GM12872 (cell line): ENCODE measurements at regions not wholly inside any gene's neighbourhood (a gene's known extent, or its start where the extent isn't known, plus 50 kb on each side); places are given as distances from the start of the nearest gene placed in this dataset.

Experiments
- TF ChIP-seq, protein P1 (sequence below): IDR thresholded peaks from 3 replicates; pipeline ENCODE4 v1.5.1; 2011; ENCODE audit warnings: low read depth, mild to moderate bottlenecking, low read length, moderate library complexity; ENCODE audit not compliant: insufficient read depth

DNA sequence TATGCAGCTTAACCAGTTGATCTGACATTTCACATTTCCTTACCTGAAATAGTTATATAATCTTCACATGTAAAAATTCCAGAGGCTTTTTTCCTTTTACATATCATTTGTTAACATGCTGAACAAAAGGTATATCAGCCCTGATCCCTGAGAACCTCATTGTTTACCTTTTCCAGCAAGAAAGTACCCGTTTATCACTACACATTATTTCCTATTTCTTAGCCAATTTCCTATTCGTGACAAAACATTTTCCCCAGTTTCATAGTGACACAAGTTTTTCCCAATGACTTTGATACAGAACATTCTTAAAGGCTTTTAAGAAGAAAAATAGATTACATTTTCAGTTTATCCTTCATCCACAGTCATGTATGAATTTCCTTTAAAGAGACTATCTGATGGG, 86.6 kb upstream of the DKK2 start:
- TF ChIP-seq, protein P1, sequence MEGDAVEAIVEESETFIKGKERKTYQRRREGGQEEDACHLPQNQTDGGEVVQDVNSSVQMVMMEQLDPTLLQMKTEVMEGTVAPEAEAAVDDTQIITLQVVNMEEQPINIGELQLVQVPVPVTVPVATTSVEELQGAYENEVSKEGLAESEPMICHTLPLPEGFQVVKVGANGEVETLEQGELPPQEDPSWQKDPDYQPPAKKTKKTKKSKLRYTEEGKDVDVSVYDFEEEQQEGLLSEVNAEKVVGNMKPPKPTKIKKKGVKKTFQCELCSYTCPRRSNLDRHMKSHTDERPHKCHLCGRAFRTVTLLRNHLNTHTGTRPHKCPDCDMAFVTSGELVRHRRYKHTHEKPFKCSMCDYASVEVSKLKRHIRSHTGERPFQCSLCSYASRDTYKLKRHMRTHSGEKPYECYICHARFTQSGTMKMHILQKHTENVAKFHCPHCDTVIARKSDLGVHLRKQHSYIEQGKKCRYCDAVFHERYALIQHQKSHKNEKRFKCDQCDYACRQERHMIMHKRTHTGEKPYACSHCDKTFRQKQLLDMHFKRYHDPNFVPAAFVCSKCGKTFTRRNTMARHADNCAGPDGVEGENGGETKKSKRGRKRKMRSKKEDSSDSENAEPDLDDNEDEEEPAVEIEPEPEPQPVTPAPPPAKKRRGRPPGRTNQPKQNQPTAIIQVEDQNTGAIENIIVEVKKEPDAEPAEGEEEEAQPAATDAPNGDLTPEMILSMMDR = no peak

DNA sequence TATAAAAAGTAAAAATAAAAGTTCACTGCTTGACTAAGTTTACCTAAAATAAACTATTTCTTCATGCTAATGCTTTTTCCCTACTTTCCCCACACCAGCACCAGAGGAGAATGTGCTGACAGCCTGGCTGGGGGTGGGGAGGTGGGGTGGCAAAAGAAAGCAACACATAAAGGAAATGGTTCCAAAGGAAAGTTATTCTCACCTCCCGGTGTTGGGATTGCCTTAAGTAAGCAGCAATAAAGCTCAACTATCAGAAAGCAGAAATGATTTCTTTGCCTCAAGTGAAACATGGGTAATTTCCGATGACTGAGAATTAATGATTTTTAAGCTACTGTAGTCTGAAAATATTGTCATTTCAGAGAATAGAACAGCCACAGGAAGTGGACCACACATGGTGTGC, 84.5 kb upstream of the DKK2 start:
- TF ChIP-seq, protein P1 = no peak

DNA sequence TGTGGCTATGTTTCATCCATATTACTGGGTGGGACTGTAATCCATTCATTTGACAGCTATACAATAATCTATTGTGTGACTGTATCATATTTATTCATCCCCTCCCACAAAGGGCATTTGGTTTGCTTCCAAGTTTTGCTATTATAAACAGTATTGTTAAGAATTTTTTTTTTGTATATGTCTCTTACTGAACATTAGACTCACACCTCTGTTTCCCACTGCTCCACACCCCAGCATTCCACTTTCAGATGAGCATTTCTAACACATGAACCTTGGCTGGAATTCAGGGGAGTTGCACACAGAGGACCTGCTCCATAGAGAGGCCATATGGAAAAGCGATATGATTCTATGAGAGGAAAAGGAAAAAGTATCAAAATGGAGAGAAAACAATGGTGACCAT, 81.6 kb upstream of the DKK2 start:
- TF ChIP-seq, protein P1 = no peak

DNA sequence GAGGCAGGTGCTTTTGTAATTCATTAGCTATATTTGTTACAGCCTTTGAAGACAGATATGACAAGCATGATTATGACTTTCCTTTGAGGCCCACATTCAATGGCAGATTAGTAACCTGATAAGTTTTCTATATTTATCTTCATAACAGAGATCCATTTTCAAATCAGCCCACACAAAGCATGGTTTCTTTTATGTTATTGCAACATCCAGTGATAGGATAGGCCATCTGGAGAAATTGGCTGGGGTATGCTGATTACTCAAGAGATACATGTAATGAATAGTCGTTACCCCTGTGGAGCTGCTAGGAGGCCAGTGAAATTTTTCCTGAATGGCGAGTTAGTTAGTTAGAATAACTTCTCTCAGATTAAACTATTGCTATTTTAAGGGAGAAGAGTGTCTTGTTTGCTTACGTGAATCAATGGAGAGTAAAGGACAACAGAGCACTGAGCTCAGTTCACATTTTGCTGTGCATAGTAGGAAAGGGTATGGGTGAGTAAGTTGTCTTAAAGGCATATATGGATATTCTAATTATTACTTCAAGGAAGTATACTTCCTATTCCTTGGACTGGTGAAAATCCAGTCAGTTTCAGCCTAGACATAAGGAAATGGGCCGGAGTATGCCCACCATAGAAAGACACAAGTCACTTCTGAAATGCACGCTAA, 79.2 kb upstream of the DKK2 start:
- TF ChIP-seq, protein P1 = no peak

DNA sequence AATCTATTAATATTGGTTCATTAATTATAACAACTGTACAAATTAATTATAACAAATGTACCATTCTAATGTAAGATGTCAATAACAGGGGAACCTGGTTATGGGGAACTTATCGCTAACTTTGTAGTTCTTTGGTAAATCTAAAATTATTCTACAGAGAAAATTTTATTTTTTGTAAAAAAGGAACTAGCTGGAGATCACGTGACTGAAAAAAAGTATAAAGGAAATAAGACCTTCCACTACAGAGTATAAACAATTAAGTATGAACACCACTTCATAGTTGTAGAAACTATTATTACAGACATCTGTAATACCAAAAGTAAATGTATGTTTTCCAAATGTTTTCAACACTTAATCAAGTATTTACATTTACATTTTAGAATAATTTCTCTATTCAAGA, 77.9 kb upstream of the DKK2 start:
- TF ChIP-seq, protein P1 = no peak

DNA sequence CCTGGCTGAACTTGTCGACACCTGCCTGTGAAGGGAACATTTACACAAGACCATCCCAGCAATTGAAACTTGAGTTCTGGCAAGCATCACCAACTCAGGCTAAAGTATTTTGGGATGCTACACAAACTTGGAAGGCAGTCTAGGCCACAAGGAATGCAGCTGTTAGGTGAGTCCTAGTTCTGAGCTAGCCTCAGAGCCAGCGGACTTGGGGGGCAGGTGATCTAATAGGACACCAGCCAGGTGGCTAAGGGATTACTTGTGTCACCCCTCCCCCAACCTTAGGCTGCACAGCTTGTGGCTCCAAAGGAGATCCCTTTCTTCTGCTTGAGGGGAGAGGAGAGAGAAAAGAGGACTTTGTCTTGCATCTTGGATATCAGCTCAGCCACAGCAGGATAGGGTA, 62.3 kb upstream of the DKK2 start:
- TF ChIP-seq, protein P1 = no peak

DNA sequence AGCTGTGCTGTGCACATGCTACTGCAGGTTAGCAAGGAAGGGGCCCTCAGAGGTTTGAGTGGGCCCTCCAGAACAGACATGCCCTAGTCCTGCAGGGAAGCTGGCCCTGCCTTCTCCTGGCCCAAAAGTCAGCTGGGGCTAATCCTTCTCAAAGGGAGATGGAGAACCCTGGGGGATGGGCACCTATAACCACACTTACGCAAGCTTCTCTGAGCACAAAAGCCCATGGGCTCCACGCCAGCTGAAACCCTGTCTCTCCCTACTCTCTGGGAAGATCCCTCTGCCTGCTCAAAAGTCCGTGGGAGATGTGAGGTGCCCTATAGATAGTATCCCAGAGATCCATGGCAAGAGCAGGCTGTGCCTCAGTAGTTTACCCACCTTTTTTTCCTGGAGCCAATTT, 58.9 kb upstream of the DKK2 start:
- TF ChIP-seq, protein P1 = no peak
